ENCODE measurements at regions not wholly inside any gene's neighbourhood (a gene's known extent, or its start where the extent isn't known, plus 50 kb on each side); places are given as distances from the start of the nearest gene placed in this dataset.
"Not testable (repeated sequence)": the region's sequence is repeated elsewhere in the genome, so short reads cannot be mapped to it uniquely, and the experiment has no call there.

DNA sequence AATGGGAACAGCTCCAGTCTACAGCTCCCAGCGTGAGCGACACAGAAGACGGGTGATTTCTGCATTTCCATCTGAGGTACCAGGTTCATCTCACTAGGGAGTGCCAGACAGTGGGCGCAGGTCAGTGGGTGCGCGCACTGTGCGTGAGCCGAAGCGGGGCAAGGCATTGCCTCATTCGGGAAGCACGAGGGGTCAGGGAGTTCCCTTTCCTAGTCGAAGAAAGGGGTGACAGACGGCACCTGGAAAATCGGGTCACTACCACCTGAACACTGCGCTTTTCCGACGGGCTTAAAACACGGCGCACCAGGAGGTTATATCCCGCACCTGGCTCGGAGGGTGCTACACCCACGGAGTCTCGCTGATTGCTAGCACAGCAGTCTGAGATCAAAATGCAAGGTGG lies 390.3 kb downstream of the GLUD2 start:
- TF ChIP-seq, protein P1, sequence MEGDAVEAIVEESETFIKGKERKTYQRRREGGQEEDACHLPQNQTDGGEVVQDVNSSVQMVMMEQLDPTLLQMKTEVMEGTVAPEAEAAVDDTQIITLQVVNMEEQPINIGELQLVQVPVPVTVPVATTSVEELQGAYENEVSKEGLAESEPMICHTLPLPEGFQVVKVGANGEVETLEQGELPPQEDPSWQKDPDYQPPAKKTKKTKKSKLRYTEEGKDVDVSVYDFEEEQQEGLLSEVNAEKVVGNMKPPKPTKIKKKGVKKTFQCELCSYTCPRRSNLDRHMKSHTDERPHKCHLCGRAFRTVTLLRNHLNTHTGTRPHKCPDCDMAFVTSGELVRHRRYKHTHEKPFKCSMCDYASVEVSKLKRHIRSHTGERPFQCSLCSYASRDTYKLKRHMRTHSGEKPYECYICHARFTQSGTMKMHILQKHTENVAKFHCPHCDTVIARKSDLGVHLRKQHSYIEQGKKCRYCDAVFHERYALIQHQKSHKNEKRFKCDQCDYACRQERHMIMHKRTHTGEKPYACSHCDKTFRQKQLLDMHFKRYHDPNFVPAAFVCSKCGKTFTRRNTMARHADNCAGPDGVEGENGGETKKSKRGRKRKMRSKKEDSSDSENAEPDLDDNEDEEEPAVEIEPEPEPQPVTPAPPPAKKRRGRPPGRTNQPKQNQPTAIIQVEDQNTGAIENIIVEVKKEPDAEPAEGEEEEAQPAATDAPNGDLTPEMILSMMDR (IDR thresholded peaks at IDR 0.05): not testable (repeated sequence)
- not testable (repeated sequence) for TF ChIP-seq EP300 (IDR thresholded peaks at IDR 0.05)
